Trophoblast cell (in vitro differentiated cells and primary cell): ENCODE measurements at regions not wholly inside any gene's neighbourhood (a gene's known extent, or its start where the extent isn't known, plus 50 kb on each side); places are given as distances from the start of the nearest gene placed in this dataset.

Source experiments
- DNase-seq, 2 donors: peaks; one replicate each; pipeline ENCODE4 v3.0.0-alpha.2; 2016
- H2AFZ ChIP-seq: 2 replicates; pipeline ENCODE4 v1.6.1; 2013; ENCODE audit warnings: low read length, moderate library complexity, mild to moderate bottlenecking; ENCODE audit not compliant: insufficient read depth, poor library complexity
- H2AK5ac ChIP-seq: 2 replicates; pipeline ENCODE4 v1.6.1; 2013; ENCODE audit warnings: mild to moderate bottlenecking, low read length
- H2BK120ac ChIP-seq: 2 replicates; pipeline ENCODE4 v1.6.1; 2013; ENCODE audit warnings: low read length, mild to moderate bottlenecking, moderate library complexity; ENCODE audit not compliant: insufficient read depth, poor library complexity
- H2BK12ac ChIP-seq: 2 replicates; pipeline ENCODE4 v1.6.1; 2013; ENCODE audit warnings: mild to moderate bottlenecking, low read length, moderate library complexity
- H2BK5ac ChIP-seq: 2 replicates; pipeline ENCODE4 v1.6.1; 2013; ENCODE audit warnings: low read length, low read depth, moderate library complexity, mild to moderate bottlenecking; ENCODE audit not compliant: poor library complexity
- H3K14ac ChIP-seq: 2 replicates; pipeline ENCODE4 v1.6.1; 2013; ENCODE audit warnings: mild to moderate bottlenecking, low read length
- H3K18ac ChIP-seq: 2 replicates; pipeline ENCODE4 v1.6.1; 2013; ENCODE audit warnings: mild to moderate bottlenecking, low read length
- H3K23ac ChIP-seq: 2 replicates; pipeline ENCODE4 v1.6.1; 2013; ENCODE audit warnings: low read length
- H3K27ac ChIP-seq: 2 replicates; pipeline ENCODE4 v1.5.1; 2013; ENCODE audit warnings: low read depth, mild to moderate bottlenecking, inconsistent platforms, low read length, moderate library complexity
- H3K27me3 ChIP-seq: 2 replicates; pipeline ENCODE4 v1.6.1; 2013; ENCODE audit warnings: inconsistent platforms, mild to moderate bottlenecking, low read length, moderate library complexity; ENCODE audit not compliant: insufficient read depth
- H3K36me3 ChIP-seq, 2 experiments: 1 replicate in 1 of 2; 2 replicates in 1 of 2; pipeline ENCODE4 v1.6.1; 2013; ENCODE audit warnings: low read length in 2 of 2, mild to moderate bottlenecking in 2 of 2, moderate library complexity in 1 of 2; ENCODE audit not compliant: insufficient read depth in 2 of 2, control insufficient read depth in 1 of 2
- H3K4ac ChIP-seq: 2 replicates; pipeline ENCODE4 v1.6.1; 2013; ENCODE audit warnings: low read depth, mild to moderate bottlenecking, low read length, moderate library complexity
- H3K4me1 ChIP-seq, 2 experiments: 1 replicate in 1 of 2; 2 replicates in 1 of 2; pipeline ENCODE4 v1.6.1; 2013; ENCODE audit warnings: low read length in 2 of 2, mild to moderate bottlenecking in 2 of 2, moderate library complexity in 1 of 2; ENCODE audit not compliant: insufficient read depth in 2 of 2, control insufficient read depth in 1 of 2
- H3K4me2 ChIP-seq: 2 replicates; pipeline ENCODE4 v1.6.1; 2013; ENCODE audit warnings: inconsistent platforms, mild to moderate bottlenecking, low read length, moderate library complexity
- H3K4me3 ChIP-seq: 2 replicates; pipeline ENCODE4 v1.5.1; 2013; ENCODE audit warnings: mild to moderate bottlenecking, low read depth, low read length, inconsistent platforms
- H3K79me1 ChIP-seq: one replicate; pipeline ENCODE4 v1.6.1; 2013; ENCODE audit warnings: low read length
- H3K79me2 ChIP-seq: 2 replicates; pipeline ENCODE4 v1.6.1; 2013; ENCODE audit warnings: low read length, mild to moderate bottlenecking; ENCODE audit not compliant: control insufficient read depth, insufficient read depth, poor library complexity
- H3K9ac ChIP-seq: 2 replicates; pipeline ENCODE4 v1.6.1; 2013; ENCODE audit warnings: mild to moderate bottlenecking, low read length
- H3K9me3 ChIP-seq: 2 replicates; pipeline ENCODE4 v1.6.1; 2013; ENCODE audit warnings: low read depth, mild to moderate bottlenecking, control low read depth, inconsistent platforms, low read length; ENCODE audit not compliant: insufficient read depth
- H4K12ac ChIP-seq: 2 replicates; pipeline ENCODE4 v1.6.1; 2013; ENCODE audit warnings: low read depth, mild to moderate bottlenecking, low read length, moderate library complexity
- H4K8ac ChIP-seq: 2 replicates; pipeline ENCODE4 v1.6.1; 2013; ENCODE audit warnings: low read depth, mild to moderate bottlenecking, low read length, moderate library complexity
- H4K91ac ChIP-seq: one replicate; pipeline ENCODE4 v1.6.1; 2013; ENCODE audit warnings: low read depth, mild to moderate bottlenecking, low read length, moderate library complexity
- WGBS: extraction: QIAGEN DNeasy Blood & Tissue Kit; methylation state at CpG from one replicate; pipeline ENCODE4 v1.1.7; 2013; ENCODE audit warnings: missing lambda C conversion rate; ENCODE audit not compliant: insufficient read length, insufficient coverage; ENCODE audit errors: extremely low coverage; 5-methylcytosine and 5-hydroxymethylcytosine counted together

- no peak overlapping the region for H3K27ac ChIP-seq
These were observed 332.4 kb downstream of the ARPP21 start for GRCh38 chr3:35971686-35972085.

GRCh38 chr3:35974872-35975271 lies 335.5 kb downstream of the ARPP21 start:
- Histone ChIP-seq H4K91ac (no peak overlapping the region), H3K23ac (no peak overlapping the region), H3K79me2 (no peaks in the 10 kb centered on the region), H2AFZ (no peak overlapping the region), H3K9me3 (no peaks in the 10 kb centered on the region), H3K4me3 (no peak overlapping the region), H3K9ac (no peak overlapping the region), H3K4me2 (no peak overlapping the region), H4K12ac (no peak overlapping the region), H3K36me3 (no peaks in the 10 kb centered on the region), H2BK12ac (no peak overlapping the region), H4K8ac (no peak overlapping the region), H2BK120ac (no peak overlapping the region), H3K27me3 (no peaks in the 10 kb centered on the region), H3K27ac (no peak overlapping the region), H3K4ac (no peak overlapping the region), H3K14ac (no peak overlapping the region), H2AK5ac (no peak overlapping the region), H3K4me1 (no peaks in the 10 kb centered on the region), H3K79me1 (no peaks in the 10 kb centered on the region), H3K18ac (no peak overlapping the region), H2BK5ac (no peak overlapping the region)
- no peak for DNase-seq

More at GRCh38 chr3:35971686-35972085, 332.4 kb downstream of the ARPP21 start:
- Histone ChIP-seq H4K8ac (no peak overlapping the region), H3K27me3 (no peaks in the 10 kb centered on the region), H3K9ac (no peak overlapping the region), H2BK12ac (no peak overlapping the region), H3K4ac (no peak overlapping the region), H4K12ac (no peak overlapping the region), H2AK5ac (no peak overlapping the region), H3K18ac (no peak overlapping the region), H3K23ac (no peak overlapping the region), H3K36me3 (no peaks in the 10 kb centered on the region), H3K4me1 (no peaks in the 10 kb centered on the region), H2BK120ac (no peak overlapping the region), H2BK5ac (no peak overlapping the region), H3K4me3 (no peak overlapping the region), H3K9me3 (no peaks in the 10 kb centered on the region), H3K79me1 (no peaks in the 10 kb centered on the region), H3K79me2 (no peaks in the 10 kb centered on the region), H2AFZ (no peak overlapping the region), H3K4me2 (no peak overlapping the region), H4K91ac (no peak overlapping the region), H3K14ac (no peak overlapping the region)
- WGBS, result no CpG with 5 or more reads among the region's 1 CpG
- no peak for DNase-seq

GRCh38 chr3:35986161-35986560 lies 346.8 kb downstream of the ARPP21 start:
- H3K4me2 ChIP-seq, result no peak overlapping the region
- no peak overlapping the region for H3K9ac ChIP-seq
- no peaks in the 10 kb centered on the region for H3K36me3 ChIP-seq
- no peak overlapping the region for H4K12ac ChIP-seq
- DNase-seq, result no peak
- no peak overlapping the region for H3K4ac ChIP-seq
- no peak overlapping the region for H3K14ac ChIP-seq
- no peak overlapping the region for H3K27ac ChIP-seq
- H2BK120ac ChIP-seq, result no peak overlapping the region
- H2BK5ac ChIP-seq, result no peak overlapping the region
- no peaks in the 10 kb centered on the region for H3K4me1 ChIP-seq
- no peaks in the 10 kb centered on the region for H3K27me3 ChIP-seq
- no peak overlapping the region for H4K91ac ChIP-seq
- no peak overlapping the region for H2AK5ac ChIP-seq
- no peak overlapping the region for H2AFZ ChIP-seq
- H3K79me2 ChIP-seq, result no peaks in the 10 kb centered on the region
- H3K18ac ChIP-seq, result no peak overlapping the region
- no peak overlapping the region for H3K4me3 ChIP-seq
- no peaks in the 10 kb centered on the region for H3K9me3 ChIP-seq
- no peak overlapping the region for H2BK12ac ChIP-seq
- H3K23ac ChIP-seq, result no peak overlapping the region
- H4K8ac ChIP-seq, result no peak overlapping the region
- H3K79me1 ChIP-seq, result no peaks in the 10 kb centered on the region

- Histone ChIP-seq H3K9ac (no peak overlapping the region), H3K18ac (no peak overlapping the region), H4K12ac (no peak overlapping the region), H4K91ac (no peak overlapping the region), H3K4me1 (no peaks in the 10 kb centered on the region), H3K4me3 (no peak overlapping the region), H3K79me1 (no peaks in the 10 kb centered on the region), H3K4ac (no peak overlapping the region), H4K8ac (no peak overlapping the region), H2BK5ac (no peak overlapping the region), H3K27ac (no peak overlapping the region), H3K27me3 (no peaks in the 10 kb centered on the region), H2BK12ac (no peak overlapping the region), H3K14ac (no peak overlapping the region), H3K9me3 (no peaks in the 10 kb centered on the region), H3K23ac (no peak overlapping the region), H2BK120ac (no peak overlapping the region), H3K36me3 (no peaks in the 10 kb centered on the region), H3K79me2 (no peaks in the 10 kb centered on the region), H2AFZ (no peak overlapping the region), H3K4me2 (no peak overlapping the region), H2AK5ac (no peak overlapping the region)
- no peak for DNase-seq
These were observed 348.1 kb downstream of the ARPP21 start for GRCh38 chr3:35987386-35987785.

GRCh38 chr3:35992041-35992440 lies 352.7 kb downstream of the ARPP21 start:
- no peaks in the 10 kb centered on the region for H3K4me1 ChIP-seq
- no CpG with 5 or more reads among the region's 2 CpGs for WGBS
- H3K18ac ChIP-seq, result no peak overlapping the region
- no peak overlapping the region for H4K8ac ChIP-seq
- H3K36me3 ChIP-seq, result no peaks in the 10 kb centered on the region
- no peak overlapping the region for H3K4me2 ChIP-seq
- H3K9me3 ChIP-seq, result no peaks in the 10 kb centered on the region
- H3K9ac ChIP-seq, result no peak overlapping the region
- H3K4ac ChIP-seq, result no peak overlapping the region
- H4K91ac ChIP-seq, result no peak overlapping the region
- no peaks in the 10 kb centered on the region for H3K79me2 ChIP-seq
- H4K12ac ChIP-seq, result no peak overlapping the region
- no peaks in the 10 kb centered on the region for H3K79me1 ChIP-seq
- no peak for DNase-seq
- H3K27ac ChIP-seq, result no peak overlapping the region
- H3K14ac ChIP-seq, result no peak overlapping the region
- no peak overlapping the region for H2AFZ ChIP-seq
- no peak overlapping the region for H3K23ac ChIP-seq
- no peak overlapping the region for H2BK12ac ChIP-seq
- H3K27me3 ChIP-seq, result no peaks in the 10 kb centered on the region
- H2BK120ac ChIP-seq, result no peak overlapping the region
- H2BK5ac ChIP-seq, result no peak overlapping the region
- no peak overlapping the region for H2AK5ac ChIP-seq
- H3K4me3 ChIP-seq, result no peak overlapping the region
